ENCODE measurements at regions not wholly inside any gene's neighbourhood (a gene's known extent, or its start where the extent isn't known, plus 50 kb on each side); places are given as distances from the start of the nearest gene placed in this dataset.

- TF ChIP-seq CTCF (IDR thresholded peaks at IDR 0.05) (no peak), POLR2A (IDR thresholded peaks at IDR 0.05) (no peak), POLR2AphosphoS5 (IDR thresholded peaks at IDR 0.05) (no peak)
These were observed 359.8 kb upstream of the CTSO start for GRCh38 chr4:156313497-156313896.

Data from prostate gland (tissue), 2 donors.